ENCODE measurements at regions not wholly inside any gene's neighbourhood (a gene's known extent, or its start where the extent isn't known, plus 50 kb on each side); places are given as distances from the start of the nearest gene placed in this dataset.

DNA sequence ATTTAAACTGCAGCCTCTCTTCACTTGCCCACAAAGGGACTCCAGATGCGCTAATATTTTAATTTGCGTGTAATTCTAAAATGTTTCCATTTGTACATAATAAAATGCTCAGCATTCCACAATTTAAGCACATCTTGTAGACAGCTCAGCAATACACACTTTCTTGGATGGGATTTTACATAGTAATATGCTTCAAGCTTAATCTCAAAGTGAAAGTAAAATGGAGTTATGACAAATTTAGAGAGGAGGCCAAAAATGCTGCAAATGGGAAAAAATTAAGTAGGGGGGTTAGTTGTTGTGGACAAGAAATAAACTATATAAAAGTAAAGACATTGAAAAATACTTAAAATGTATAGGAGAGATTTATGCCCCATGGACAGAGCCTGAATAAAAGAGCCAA is 149.1 kb downstream of the FBXO8 start:
- TF ChIP-seq, protein P1, sequence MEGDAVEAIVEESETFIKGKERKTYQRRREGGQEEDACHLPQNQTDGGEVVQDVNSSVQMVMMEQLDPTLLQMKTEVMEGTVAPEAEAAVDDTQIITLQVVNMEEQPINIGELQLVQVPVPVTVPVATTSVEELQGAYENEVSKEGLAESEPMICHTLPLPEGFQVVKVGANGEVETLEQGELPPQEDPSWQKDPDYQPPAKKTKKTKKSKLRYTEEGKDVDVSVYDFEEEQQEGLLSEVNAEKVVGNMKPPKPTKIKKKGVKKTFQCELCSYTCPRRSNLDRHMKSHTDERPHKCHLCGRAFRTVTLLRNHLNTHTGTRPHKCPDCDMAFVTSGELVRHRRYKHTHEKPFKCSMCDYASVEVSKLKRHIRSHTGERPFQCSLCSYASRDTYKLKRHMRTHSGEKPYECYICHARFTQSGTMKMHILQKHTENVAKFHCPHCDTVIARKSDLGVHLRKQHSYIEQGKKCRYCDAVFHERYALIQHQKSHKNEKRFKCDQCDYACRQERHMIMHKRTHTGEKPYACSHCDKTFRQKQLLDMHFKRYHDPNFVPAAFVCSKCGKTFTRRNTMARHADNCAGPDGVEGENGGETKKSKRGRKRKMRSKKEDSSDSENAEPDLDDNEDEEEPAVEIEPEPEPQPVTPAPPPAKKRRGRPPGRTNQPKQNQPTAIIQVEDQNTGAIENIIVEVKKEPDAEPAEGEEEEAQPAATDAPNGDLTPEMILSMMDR (IDR thresholded peaks at IDR 0.05) = no peak
- TF ChIP-seq EP300 (IDR thresholded peaks at IDR 0.05; ENCODE audit: low read depth) (no peak), POLR2AphosphoS5 (IDR thresholded peaks at IDR 0.05) (no peak), POLR2A (IDR thresholded peaks at IDR 0.05) (no peak)

Measured in transverse colon (tissue), 4 donors.